Esophagus squamous epithelium (tissue), 5 donors: ENCODE measurements at regions not wholly inside any gene's neighbourhood (a gene's known extent, or its start where the extent isn't known, plus 50 kb on each side); places are given as distances from the start of the nearest gene placed in this dataset.

Source experiments
- DNase-seq: peaks from one replicate; lab custom pipeline; 2025; lab: John Stamatoyannopoulos, UW
- H3K27ac ChIP-seq, 4 donors: fragments of 200-600 bp; sonication (generic); one replicate each; pipeline ENCODE4 v1.5.1; 2016 to 2019; ENCODE audit warnings: mild to moderate bottlenecking in 1 of 4
- H3K27me3 ChIP-seq, 4 donors: fragments of 200-600 bp; sonication (generic); 1 replicate in 3 of 4; 2 replicates in 1 of 4; pipeline versions ENCODE4 v1.5.1 to v1.6.0; 2017 to 2021; ENCODE audit warnings: antibody characterized with exemption in 1 of 4
- H3K36me3 ChIP-seq, 3 donors: fragments of 200-600 bp; sonication (generic); one replicate each; pipeline ENCODE4 v1.5.1; 2016 to 2019
- H3K4me1 ChIP-seq, 3 donors: fragments of 200-600 bp; sonication (generic); one replicate each; pipeline ENCODE4 v1.5.1; 2017 to 2019
- H3K4me3 ChIP-seq, 4 donors: fragments of 200-600 bp; sonication (generic); 1 replicate in 3 of 4; 2 replicates in 1 of 4; pipeline ENCODE4 v1.5.1; 2016 to 2019; ENCODE audit warnings: mild to moderate bottlenecking in 2 of 4, moderate library complexity in 1 of 4
- H3K9me3 ChIP-seq, 3 donors: fragments of 200-600 bp; sonication (generic); one replicate each; pipeline ENCODE4 v1.5.1; 2016 to 2019
- POLR2A ChIP-seq, 4 donors: fragments of 450-650 bp; IDR thresholded peaks; one replicate each; pipeline ENCODE4 v1.6.1; 2017; ENCODE audit warnings: antibody characterized with exemption in 4 of 4, mild to moderate bottlenecking in 4 of 4, moderate library complexity in 3 of 4
- WGBS, 2 donors: methylation state at CpG; one replicate each; pipeline ENCODE4 v1.1.5; 2018; 5-methylcytosine and 5-hydroxymethylcytosine counted together
- intact Hi-C: fragments of 100-400 bp; cut with DNase I; formaldehyde crosslinking; loops from one replicate; pipeline ENCODE4 v1.15.0; 2022
- TF ChIP-seq, protein P1 (sequence below), 6 experiments: fragments of 450-650 bp in 4 of 6; fragments of 200-600 bp in 2 of 6; sonication (generic) in 2 of 6; IDR thresholded peaks; one replicate each; pipeline ENCODE4 v1.5.1; 2016 to 2019; ENCODE audit warnings: antibody characterized with exemption in 6 of 6, mild to moderate bottlenecking in 4 of 6, moderate library complexity in 4 of 6
- donor health status: DM: yes; HTN: yes; CAD: no.

DNA sequence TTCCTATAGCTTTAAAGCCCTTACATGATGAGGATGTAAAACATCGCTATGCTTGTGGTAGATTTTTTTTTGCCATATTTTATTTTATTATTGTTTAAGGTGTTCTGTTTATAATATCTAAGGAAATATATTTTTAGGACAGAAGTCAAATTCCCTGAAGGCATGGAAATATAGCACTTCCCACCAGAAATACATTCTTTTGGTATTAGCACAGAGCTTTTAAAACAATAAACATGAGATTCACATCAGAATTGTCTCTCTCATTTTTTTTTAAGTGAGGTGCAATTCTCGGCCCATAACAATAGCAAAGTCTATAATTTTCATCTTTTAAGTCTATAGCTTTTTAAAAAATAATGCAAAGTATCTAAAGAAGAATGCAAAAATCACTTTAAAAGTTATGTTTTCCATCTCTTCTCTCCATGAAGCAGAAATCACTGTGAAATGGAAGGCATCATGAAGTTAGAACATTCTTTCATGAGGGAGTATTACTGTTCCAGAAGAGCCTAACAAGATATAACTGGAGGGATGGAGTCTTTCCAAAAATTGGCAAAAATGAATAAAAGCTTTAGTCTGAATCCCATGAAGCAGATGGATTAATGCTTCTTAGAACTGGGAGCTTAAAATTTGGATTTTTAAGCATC lies 283.6 kb upstream of the TRIB2 start:
- intact Hi-C loops = no loop called here
- no peak for DNase-seq
- no peaks in the 10 kb centered on the region for H3K9me3 ChIP-seq
- H3K27me3 ChIP-seq = no peaks in the 10 kb centered on the region
- TF ChIP-seq POLR2A (IDR thresholded peaks at IDR 0.05) = no peak
- TF ChIP-seq, protein P1, sequence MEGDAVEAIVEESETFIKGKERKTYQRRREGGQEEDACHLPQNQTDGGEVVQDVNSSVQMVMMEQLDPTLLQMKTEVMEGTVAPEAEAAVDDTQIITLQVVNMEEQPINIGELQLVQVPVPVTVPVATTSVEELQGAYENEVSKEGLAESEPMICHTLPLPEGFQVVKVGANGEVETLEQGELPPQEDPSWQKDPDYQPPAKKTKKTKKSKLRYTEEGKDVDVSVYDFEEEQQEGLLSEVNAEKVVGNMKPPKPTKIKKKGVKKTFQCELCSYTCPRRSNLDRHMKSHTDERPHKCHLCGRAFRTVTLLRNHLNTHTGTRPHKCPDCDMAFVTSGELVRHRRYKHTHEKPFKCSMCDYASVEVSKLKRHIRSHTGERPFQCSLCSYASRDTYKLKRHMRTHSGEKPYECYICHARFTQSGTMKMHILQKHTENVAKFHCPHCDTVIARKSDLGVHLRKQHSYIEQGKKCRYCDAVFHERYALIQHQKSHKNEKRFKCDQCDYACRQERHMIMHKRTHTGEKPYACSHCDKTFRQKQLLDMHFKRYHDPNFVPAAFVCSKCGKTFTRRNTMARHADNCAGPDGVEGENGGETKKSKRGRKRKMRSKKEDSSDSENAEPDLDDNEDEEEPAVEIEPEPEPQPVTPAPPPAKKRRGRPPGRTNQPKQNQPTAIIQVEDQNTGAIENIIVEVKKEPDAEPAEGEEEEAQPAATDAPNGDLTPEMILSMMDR (IDR thresholded peaks at IDR 0.05) = no peak
- H3K27ac ChIP-seq = no peak overlapping the region
- peaks cover 0 to 35% (median 5%) of the 10 kb centered on the region in 3 donors for H3K4me1 ChIP-seq
- H3K36me3 ChIP-seq = no peaks in the 10 kb centered on the region
- no peak overlapping the region for H3K4me3 ChIP-seq
- 77 to 84% methylated on average over 2 of the region's 2 CpGs for WGBS, 2 donors

DNA sequence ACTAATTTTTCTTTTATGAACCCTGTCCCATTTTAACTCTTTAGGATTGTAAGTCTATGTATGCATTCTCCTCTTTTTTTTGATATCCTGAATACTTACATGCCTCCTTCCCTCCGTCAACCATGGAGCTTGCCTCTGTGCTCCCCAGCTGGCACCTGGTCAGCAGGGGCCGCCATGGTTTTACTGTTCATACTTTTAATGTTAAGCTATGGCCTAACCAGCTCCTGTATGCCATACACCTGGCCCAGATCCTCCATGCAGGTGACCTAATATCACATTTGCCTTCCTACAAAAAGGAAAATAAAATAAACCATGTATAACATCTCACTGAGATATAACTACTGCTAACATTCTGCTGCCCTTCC lies 283.1 kb upstream of the TRIB2 start:
- H3K27me3 ChIP-seq = no peaks in the 10 kb centered on the region
- H3K27ac ChIP-seq = no peak overlapping the region
- no peaks in the 10 kb centered on the region for H3K36me3 ChIP-seq
- DNase-seq = no peak
- no peak overlapping the region for H3K4me3 ChIP-seq
- peaks cover 0 to 35% (median 5%) of the 10 kb centered on the region in 3 donors for H3K4me1 ChIP-seq
- 82 to 98% methylated on average over 2 of the region's 2 CpGs for WGBS, 2 donors
- TF ChIP-seq, protein P1 (IDR thresholded peaks at IDR 0.05) = no peak
- no peak for TF ChIP-seq POLR2A (IDR thresholded peaks at IDR 0.05)
- H3K9me3 ChIP-seq = no peaks in the 10 kb centered on the region
- intact Hi-C loops = no loop called here

DNA sequence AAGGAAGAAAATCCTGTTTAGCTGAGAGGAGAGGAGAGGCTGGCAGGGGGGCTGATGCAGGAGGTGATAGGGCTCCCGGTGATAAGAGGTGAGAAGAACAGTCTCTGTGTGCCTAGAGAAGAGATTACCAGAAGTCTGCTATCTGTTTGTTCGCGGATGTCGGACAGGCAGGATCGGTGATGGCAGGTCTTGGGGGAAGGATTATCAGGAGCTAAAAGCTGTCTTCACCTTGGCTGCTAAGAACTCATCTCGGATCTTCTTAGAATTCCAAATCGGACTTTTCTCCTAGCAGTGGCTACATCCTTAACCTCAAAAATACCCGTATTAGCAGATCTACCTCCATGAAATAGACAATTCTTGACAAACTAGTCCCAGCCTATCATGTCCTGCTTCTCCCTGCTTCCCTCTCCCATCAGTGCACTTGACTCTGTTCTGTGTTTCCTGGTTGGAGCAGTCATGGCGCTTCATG lies 282.1 kb upstream of the TRIB2 start:
- no peak for DNase-seq
- WGBS, 2 donors = 89 to 94% methylated on average over 9 of the region's 9 CpGs
- Histone ChIP-seq H3K9me3 (no peaks in the 10 kb centered on the region), H3K27ac (no peak overlapping the region), H3K36me3 (no peaks in the 10 kb centered on the region), H3K4me3 (no peak overlapping the region), H3K4me1 (peaks cover 0 to 30% (median 5%) of the 10 kb centered on the region in 3 donors), H3K27me3 (no peaks in the 10 kb centered on the region)
- intact Hi-C loops = no loop called here
- no peak for TF ChIP-seq POLR2A (IDR thresholded peaks at IDR 0.05)
- TF ChIP-seq, protein P1 (IDR thresholded peaks at IDR 0.05) = no peak

DNA sequence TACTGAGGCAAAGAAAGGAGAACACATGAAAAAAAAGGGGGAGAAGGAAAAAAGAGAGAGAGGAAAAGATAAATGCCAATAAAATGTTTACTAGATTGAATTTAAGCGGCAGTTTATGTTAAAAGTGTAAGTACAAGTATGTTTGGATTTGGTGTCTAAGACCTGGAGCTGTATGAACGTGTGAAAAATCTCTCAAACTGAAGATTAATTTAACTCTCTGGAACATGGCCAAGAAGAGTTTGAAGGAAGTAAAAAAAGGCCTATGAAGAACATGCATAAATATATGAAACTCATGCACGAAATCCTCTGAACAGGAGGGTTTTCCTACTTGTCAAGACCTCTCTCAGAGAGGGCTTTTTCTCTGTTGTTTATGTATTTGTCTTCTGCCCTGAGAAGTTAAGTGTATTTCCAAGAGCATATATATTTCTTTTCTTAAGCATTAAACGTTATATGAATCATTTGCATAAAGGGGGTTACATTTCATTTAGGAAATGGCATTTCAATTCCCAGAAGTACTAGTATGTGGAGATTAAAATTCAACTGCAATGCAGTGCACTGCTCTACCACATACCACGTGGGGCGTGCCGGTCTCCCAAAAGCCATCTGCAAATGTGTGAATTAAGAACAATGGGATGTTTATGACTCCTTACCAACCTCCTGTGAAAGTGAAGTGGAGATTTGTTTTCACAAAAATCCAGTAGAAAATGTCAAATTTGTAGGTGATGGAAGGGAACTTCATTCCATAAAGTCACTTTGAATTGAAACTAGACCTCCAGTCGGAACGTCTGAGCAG lies 281.1 kb upstream of the TRIB2 start:
- H3K9me3 ChIP-seq = no peaks in the 10 kb centered on the region
- H3K4me3 ChIP-seq = no peak overlapping the region
- no peak for DNase-seq
- no peaks in the 10 kb centered on the region for H3K27me3 ChIP-seq
- peaks cover 0 to 22% (median 0%) of the 10 kb centered on the region in 3 donors for H3K4me1 ChIP-seq
- no peak overlapping the region for H3K27ac ChIP-seq
- no peaks in the 10 kb centered on the region for H3K36me3 ChIP-seq
- WGBS, 2 donors = 54 to 57% methylated on average over 9 of the region's 9 CpGs
- intact Hi-C loops = no loop called here
- TF ChIP-seq POLR2A (IDR thresholded peaks at IDR 0.05) = no peak
- TF ChIP-seq, protein P1 (IDR thresholded peaks at IDR 0.05) = no peak

DNA sequence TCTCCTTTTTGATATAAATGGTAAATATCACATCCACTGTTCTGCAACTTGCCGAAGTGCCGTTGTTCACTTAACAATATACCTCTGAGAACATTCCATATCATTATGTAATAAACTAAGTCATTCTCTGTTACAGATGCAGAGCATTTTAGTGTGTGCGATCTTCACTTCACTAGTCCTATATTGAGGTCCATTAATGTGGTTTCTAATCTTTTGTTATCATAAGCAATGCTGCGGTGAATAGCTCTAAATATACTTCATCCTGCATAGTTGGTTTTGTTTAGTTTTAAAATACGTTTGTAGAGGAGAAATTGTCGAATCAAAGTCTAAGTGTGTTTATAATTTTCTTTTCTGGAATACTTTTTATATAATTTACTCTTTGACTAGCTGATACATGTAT lies 280.3 kb upstream of the TRIB2 start:
- TF ChIP-seq POLR2A (IDR thresholded peaks at IDR 0.05) = no peak
- TF ChIP-seq, protein P1 (IDR thresholded peaks at IDR 0.05) = no peak
- Histone ChIP-seq H3K27ac (no peak overlapping the region), H3K9me3 (no peaks in the 10 kb centered on the region), H3K4me1 (peaks cover 0 to 19% (median 0%) of the 10 kb centered on the region in 3 donors), H3K27me3 (no peaks in the 10 kb centered on the region), H3K4me3 (no peak overlapping the region), H3K36me3 (no peaks in the 10 kb centered on the region)
- WGBS, 2 donors = 59 to 60% methylated on average over 6 of the region's 6 CpGs
- DNase-seq = no peak
- intact Hi-C loops = no loop called here
